HCT116 (cell line): ENCODE measurements at regions not wholly inside any gene's neighbourhood (a gene's known extent, or its start where the extent isn't known, plus 50 kb on each side); places are given as distances from the start of the nearest gene placed in this dataset.

ENCODE experiments used
- ATAC-seq: fragments of 200-7000 bp; cut with Tn5 transposase; 2 replicates; pipeline ENCODE4 v1.9.1; 2020; ENCODE audit warnings: mild to moderate bottlenecking, moderate library complexity
- BruUV-seq: library from RNA; stranded (reverse); fragments of 400-500 nt; replicated peaks from 2 replicates; lab custom pipeline; 2021; lab: Mats Ljungman, UMichigan
- CTCF ChIA-PET: fragments of 300-600 bp; sonication (Branson Sonifier 250); formaldehyde crosslinking; loops from one replicate; lab custom pipeline; 2021; ENCODE audit warnings: antibody characterized with exemption; lab: Charles Lee
- POLR2A ChIA-PET: fragments of 300-600, 350-600 bp; sonication (Branson Sonifier 250); formaldehyde crosslinking; loops from one replicate; lab custom pipeline; 2021; ENCODE audit warnings: antibody characterized with exemption; lab: Charles Lee
- RAD21 ChIA-PET, 2 experiments: fragments of 300-600 bp; sonication (Branson Sonifier 250); formaldehyde crosslinking; loops; one replicate each; lab custom pipeline; 2023; ENCODE audit warnings: low total read pairs in 2 of 2; ENCODE audit not compliant: uncharacterized antibody in 2 of 2, unreplicated experiment in 2 of 2, low non-redundant PET in 1 of 2; lab: Charles Lee
- DNase-seq: peaks from one replicate; pipeline ENCODE4 v3.0.0-alpha.2; 2010; ENCODE audit warnings: low read depth, low spot score
- H2AFZ ChIP-seq: fragments of 200-600 bp; shearing (Covaris generic), sonication (generic); 2 replicates; pipeline ENCODE4 v1.6.1; 2017; ENCODE audit warnings: low read depth, mixed run types, mixed read lengths, antibody characterized with exemption, low read length; ENCODE audit not compliant: poor library complexity, severe bottlenecking
- H3K27ac ChIP-seq: 2 replicates; pipeline ENCODE4 v1.5.1; 2012; ENCODE audit warnings: low read depth, low read length
- H3K27me3 ChIP-seq: fragments of 200-600 bp; sonication (generic); 2 replicates; pipeline ENCODE4 v1.6.1; 2016; ENCODE audit warnings: mixed run types, low read length, mixed read lengths; ENCODE audit not compliant: insufficient read depth
- H3K36me3 ChIP-seq, 2 experiments: fragments of 200-500 bp in 1 of 2; fragments of 200-600 bp in 1 of 2; sonication (Bioruptor generic) in 1 of 2; sonication (generic) in 1 of 2; 2 replicates each; pipeline versions ENCODE4 v1.5.1 to v1.6.1; 2014 to 2016; ENCODE audit warnings: low read length in 2 of 2, inconsistent platforms in 1 of 2, mixed read lengths in 1 of 2, mixed run types in 1 of 2; ENCODE audit not compliant: insufficient read depth in 2 of 2, control insufficient read depth in 1 of 2
- H3K4me1 ChIP-seq, 2 experiments: fragments of 200-600 bp in 1 of 2; sonication (generic) in 1 of 2; 2 replicates each; pipeline versions ENCODE4 v1.5.1 to v1.6.1; 2012 to 2017; ENCODE audit warnings: low read length in 2 of 2, inconsistent platforms in 1 of 2, mild to moderate bottlenecking in 1 of 2, mixed read lengths in 1 of 2, mixed run types in 1 of 2, moderate library complexity in 1 of 2; ENCODE audit not compliant: insufficient read depth in 2 of 2, control insufficient read depth in 1 of 2
- H3K4me2 ChIP-seq: fragments of 200-600 bp; sonication (generic); 2 replicates; pipeline ENCODE4 v1.6.1; 2017; ENCODE audit warnings: mixed run types, low read length, mixed read lengths
- H3K4me3 ChIP-seq, 2 experiments: fragments of 200-600 bp in 1 of 2; sonication (generic) in 1 of 2; replicated peaks in 1 of 2; 2 replicates each; pipeline ENCODE4 v1.5.1; 2011 to 2016; ENCODE audit warnings: low read length in 2 of 2, control low read depth in 1 of 2, low read depth in 1 of 2, mild to moderate bottlenecking in 1 of 2, mixed read lengths in 1 of 2, mixed run types in 1 of 2
- H3K79me2 ChIP-seq: fragments of 200-600 bp; sonication (generic); 2 replicates; pipeline ENCODE4 v1.6.1; 2017; ENCODE audit warnings: mild to moderate bottlenecking, mixed run types, low read length, moderate library complexity, mixed read lengths; ENCODE audit not compliant: insufficient read depth
- H3K9ac ChIP-seq: fragments of 200-600 bp; sonication (generic); 2 replicates; pipeline ENCODE4 v1.6.1; 2016; ENCODE audit warnings: low read length, mixed read lengths
- H3K9me2 ChIP-seq: fragments of 200-600 bp; sonication (generic), shearing (Covaris generic); 2 replicates; pipeline ENCODE4 v1.6.1; 2017; ENCODE audit warnings: mixed run types, mild to moderate bottlenecking, moderate library complexity; ENCODE audit not compliant: insufficient read depth
- H3K9me3 ChIP-seq, 2 experiments: fragments of 200-500 bp in 1 of 2; fragments of 200-600 bp in 1 of 2; sonication (Bioruptor generic) in 1 of 2; sonication (generic) in 1 of 2; 2 replicates each; pipeline ENCODE4 v1.6.1; 2014 to 2017; ENCODE audit warnings: low read length in 2 of 2, mixed read lengths in 2 of 2, inconsistent platforms in 1 of 2, low read depth in 1 of 2, mild to moderate bottlenecking in 1 of 2, mixed run types in 1 of 2, moderate library complexity in 1 of 2; ENCODE audit not compliant: control insufficient read depth in 1 of 2, insufficient read depth in 1 of 2
- H4K20me1 ChIP-seq: fragments of 200-600 bp; sonication (generic), shearing (Covaris generic); 2 replicates; pipeline ENCODE4 v1.6.1; 2017; ENCODE audit warnings: mixed run types, mild to moderate bottlenecking, moderate library complexity; ENCODE audit not compliant: insufficient read depth
- CEBPB ChIP-seq: IDR thresholded peaks from 2 replicates; pipeline ENCODE4 v1.6.1; 2012; ENCODE audit warnings: low read depth
- EGR1 ChIP-seq: IDR thresholded peaks from 2 replicates; pipeline ENCODE4 v1.6.1; 2012; ENCODE audit warnings: low read depth
- EZH2 ChIP-seq: fragments of 200-600 bp; sonication (generic); IDR thresholded peaks from 2 replicates; pipeline ENCODE4 v1.6.1; 2017; ENCODE audit warnings: antibody characterized with exemption, mixed run types
- EZH2phosphoT487 ChIP-seq: fragments of 200-600 bp; IDR thresholded peaks from 2 replicates; pipeline ENCODE4 v1.6.1; 2018; ENCODE audit warnings: antibody characterized with exemption, borderline replicate concordance
- JUND ChIP-seq: IDR thresholded peaks from 2 replicates; pipeline ENCODE4 v1.6.1; 2012
- POLR2A ChIP-seq: IDR thresholded peaks from 2 replicates; pipeline ENCODE4 v1.7.0; 2011; ENCODE audit warnings: borderline replicate concordance; ENCODE audit not compliant: insufficient read depth, insufficient read length; ENCODE audit errors: extremely low read depth
- POLR2AphosphoS5 ChIP-seq: IDR thresholded peaks from 2 replicates; pipeline ENCODE4 v1.6.1; 2011; ENCODE audit warnings: mild to moderate bottlenecking, low read depth, low read length, moderate library complexity
- RAD21 ChIP-seq: IDR thresholded peaks from 2 replicates; pipeline ENCODE4 v1.6.1; 2012; ENCODE audit warnings: low read depth, mild to moderate bottlenecking
- SP1 ChIP-seq: IDR thresholded peaks from 2 replicates; pipeline ENCODE4 v1.6.1; 2012; ENCODE audit warnings: low read depth
- TCF7L2 ChIP-seq: IDR thresholded peaks from 2 replicates; pipeline ENCODE4 v1.7.0; 2011; ENCODE audit warnings: borderline replicate concordance, inconsistent platforms; ENCODE audit not compliant: insufficient read depth, insufficient read length; ENCODE audit errors: extremely low read depth
- ZFX ChIP-seq: fragments of 450-650 bp; IDR thresholded peaks from 2 replicates; pipeline ENCODE4 v1.6.1; 2017
- intact Hi-C: fragments of 100-400 bp; cut with micrococcal nuclease; formaldehyde crosslinking; loops from 2 replicates; pipeline ENCODE4 v1.10.0; 2022
- TF ChIP-seq, protein P1 (sequence below): IDR thresholded peaks from 2 replicates; pipeline ENCODE4 v1.6.1; 2012
- TF ChIP-seq, protein P2 (sequence below), 3 experiments: fragments of 200-600 bp in 1 of 3; sonication (generic) in 1 of 3; IDR thresholded peaks in 2 of 3; conservative IDR thresholded peaks in 1 of 3; 2 replicates each; pipeline ENCODE4 v1.5.1; 2012 to 2017; ENCODE audit warnings: low read depth in 2 of 3, low read length in 2 of 3, antibody characterized with exemption in 1 of 3, borderline replicate concordance in 1 of 3, control low read depth in 1 of 3, mild to moderate bottlenecking in 1 of 3, mixed read lengths in 1 of 3, mixed run types in 1 of 3, moderate library complexity in 1 of 3; ENCODE audit not compliant: insufficient read depth in 1 of 3

DNA sequence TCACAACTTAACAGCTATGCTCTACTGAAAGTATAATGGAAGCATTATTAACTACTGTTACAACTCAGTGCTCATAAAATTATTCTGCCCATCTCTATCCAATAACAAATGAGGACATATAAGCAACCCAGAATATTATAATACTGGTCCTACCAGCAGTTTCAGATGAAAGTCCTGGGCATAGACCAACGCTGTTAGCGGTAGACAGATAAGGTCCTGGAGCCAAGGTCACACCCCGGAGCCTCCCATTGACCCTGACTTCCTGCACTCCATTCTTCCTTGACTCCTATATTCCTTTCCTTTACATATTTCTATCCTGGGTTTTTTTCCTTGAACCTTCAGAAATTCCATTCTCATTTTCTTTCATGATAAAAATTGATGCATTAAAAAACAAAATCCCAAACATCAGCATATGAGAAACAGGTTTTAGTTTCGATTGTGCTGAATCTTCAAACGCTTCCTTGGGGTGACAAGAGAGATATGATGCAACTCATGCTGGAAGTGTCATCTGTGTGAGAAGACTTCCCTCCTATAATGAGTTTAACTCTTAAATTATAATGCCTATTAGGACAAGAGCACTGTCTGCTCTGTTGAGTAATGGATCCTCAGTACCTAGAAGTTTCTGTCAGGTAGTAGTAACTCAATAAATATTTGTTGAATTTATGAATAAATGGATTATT is 831.1 kb downstream of the LRRIQ3 start:
- Histone ChIP-seq H3K9ac (no peak overlapping the region), H3K79me2 (no peaks in the 10 kb centered on the region), H3K4me1 (no peaks in the 10 kb centered on the region), H3K4me3 (no peak overlapping the region), H4K20me1 (no peaks in the 10 kb centered on the region), H3K36me3 (no peaks in the 10 kb centered on the region), H3K9me3 (peaks cover 5 to 15% of the 10 kb centered on the region in 2 experiments; a peak in 2 of 4 replicates), H3K27me3 (no peaks in the 10 kb centered on the region), H3K9me2 (no peaks in the 10 kb centered on the region), H2AFZ (no peak overlapping the region), H3K4me2 (no peak overlapping the region), H3K27ac (no peak overlapping the region)
- TF ChIP-seq EZH2 (no peak), POLR2A (no peak), RAD21 (no peak), ZFX (no peak), CEBPB (no peak), SP1 (no peak), JUND (no peak), TCF7L2 (no peak), EZH2phosphoT487 (no peak), POLR2AphosphoS5 (no peak), EGR1 (no peak)
- TF ChIP-seq, protein P1, sequence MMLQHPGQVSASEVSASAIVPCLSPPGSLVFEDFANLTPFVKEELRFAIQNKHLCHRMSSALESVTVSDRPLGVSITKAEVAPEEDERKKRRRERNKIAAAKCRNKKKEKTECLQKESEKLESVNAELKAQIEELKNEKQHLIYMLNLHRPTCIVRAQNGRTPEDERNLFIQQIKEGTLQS: no peak
- TF ChIP-seq, protein P2, sequence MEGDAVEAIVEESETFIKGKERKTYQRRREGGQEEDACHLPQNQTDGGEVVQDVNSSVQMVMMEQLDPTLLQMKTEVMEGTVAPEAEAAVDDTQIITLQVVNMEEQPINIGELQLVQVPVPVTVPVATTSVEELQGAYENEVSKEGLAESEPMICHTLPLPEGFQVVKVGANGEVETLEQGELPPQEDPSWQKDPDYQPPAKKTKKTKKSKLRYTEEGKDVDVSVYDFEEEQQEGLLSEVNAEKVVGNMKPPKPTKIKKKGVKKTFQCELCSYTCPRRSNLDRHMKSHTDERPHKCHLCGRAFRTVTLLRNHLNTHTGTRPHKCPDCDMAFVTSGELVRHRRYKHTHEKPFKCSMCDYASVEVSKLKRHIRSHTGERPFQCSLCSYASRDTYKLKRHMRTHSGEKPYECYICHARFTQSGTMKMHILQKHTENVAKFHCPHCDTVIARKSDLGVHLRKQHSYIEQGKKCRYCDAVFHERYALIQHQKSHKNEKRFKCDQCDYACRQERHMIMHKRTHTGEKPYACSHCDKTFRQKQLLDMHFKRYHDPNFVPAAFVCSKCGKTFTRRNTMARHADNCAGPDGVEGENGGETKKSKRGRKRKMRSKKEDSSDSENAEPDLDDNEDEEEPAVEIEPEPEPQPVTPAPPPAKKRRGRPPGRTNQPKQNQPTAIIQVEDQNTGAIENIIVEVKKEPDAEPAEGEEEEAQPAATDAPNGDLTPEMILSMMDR (IDR thresholded peaks at IDR 0.05 in 2 of 3, conservative IDR thresholded peaks at IDR 0.05 in 1 of 3; ENCODE audit: borderline replicate concordance in 1 of 3, insufficient read depth in 1 of 3, low read depth in 2 of 3, low read length in 2 of 3): no peak
- BruUV-seq: no TSS peak
- ChIA-PET RAD21 (no interaction called here), CTCF (no interaction called here), POLR2A (no interaction called here)
- DNase-seq (no peak), ATAC-seq (no peak)
- intact Hi-C loops: no loop called here
